HepG2 (cell line): ENCODE measurements at regions not wholly inside any gene's neighbourhood (a gene's known extent, or its start where the extent isn't known, plus 50 kb on each side); places are given as distances from the start of the nearest gene placed in this dataset.

Experiments
- ATAC-seq: fragments of 200-7000 bp; cut with Tn5 transposase; 3 replicates; pipeline ENCODE4 v1.9.1; 2020; ENCODE audit warnings: mild to moderate bottlenecking, moderate library complexity
- BruUV-seq: library from RNA; stranded (reverse); fragments of 400-500 nt; replicated peaks from 2 replicates; lab custom pipeline; 2021; lab: Mats Ljungman, UMichigan
- CTCF ChIA-PET: fragments of 300-600 bp; formaldehyde crosslinking; extraction: SDS; loops from one replicate; lab custom pipeline; 2021; ENCODE audit warnings: low total read pairs, inconsistent platforms, low intra/inter-chr PET ratio; lab: Yijun Ruan, JAX
- POLR2A ChIA-PET: fragments of 350-600 bp; sonication (Branson Sonifier 250); formaldehyde crosslinking; loops from one replicate; lab custom pipeline; 2020; ENCODE audit warnings: antibody characterized with exemption, inconsistent platforms; lab: Yijun Ruan, JAX
- DNase-seq: peaks from one replicate; pipeline ENCODE4 v3.0.0-alpha.2; 2015; ENCODE audit warnings: low spot score
- FAIRE-seq: peaks from 3 replicates; lab custom pipeline; 2011; peaks lifted over from hg19 to GRCh38; lab: Jason Lieb, UNC
- H2AFZ ChIP-seq: one replicate; pipeline ENCODE4 v1.6.1; 2011; ENCODE audit warnings: low read length, inconsistent platforms
- H3K27ac ChIP-seq: fragments of 300-600 bp; 3 replicates; pipeline ENCODE4 v1.8.0; 2011; ENCODE audit warnings: mixed run types, mild to moderate bottlenecking, mixed read lengths, low read length, inconsistent platforms; ENCODE audit not compliant: insufficient read depth; ENCODE audit errors: extremely low read length
- H3K27me3 ChIP-seq, 2 experiments: fragments of 200-600 bp in 1 of 2; 2 replicates in 1 of 2; 3 replicates in 1 of 2; pipeline versions ENCODE4 v1.6.0 to v1.8.0; 2011; ENCODE audit warnings: low read length in 2 of 2, mild to moderate bottlenecking in 2 of 2, moderate library complexity in 2 of 2, inconsistent platforms in 1 of 2; ENCODE audit not compliant: insufficient read depth in 2 of 2, control insufficient read depth in 1 of 2
- H3K36me3 ChIP-seq, 2 experiments: fragments of 200-600 bp in 1 of 2; replicated peaks in 1 of 2; 2 replicates in 1 of 2; 3 replicates in 1 of 2; pipeline versions ENCODE4 v1.5.1 to v1.8.0; 2011; ENCODE audit warnings: low read length in 2 of 2, inconsistent platforms in 1 of 2; ENCODE audit not compliant: insufficient read depth in 2 of 2, control insufficient read depth in 1 of 2
- H3K4me1 ChIP-seq: 2 replicates; pipeline ENCODE4 v1.5.1; 2012; ENCODE audit warnings: low read length, inconsistent platforms; ENCODE audit not compliant: insufficient read depth
- H3K4me2 ChIP-seq: 2 replicates; pipeline ENCODE4 v1.6.0; 2011; ENCODE audit warnings: low read depth, low read length, inconsistent platforms
- H3K4me3 ChIP-seq, 3 experiments: fragments of 200-600 bp in 1 of 3; sonication (generic), shearing (Covaris generic) in 1 of 3; replicated peaks in 1 of 3; 2 replicates each; pipeline ENCODE4 v1.5.1; 2011 to 2016; ENCODE audit warnings: low read length in 3 of 3, inconsistent platforms in 2 of 3, low read depth in 2 of 3, mild to moderate bottlenecking in 2 of 3, control low read depth in 1 of 3, mixed read lengths in 1 of 3; ENCODE audit not compliant: insufficient read depth in 1 of 3
- H3K79me2 ChIP-seq: one replicate; pipeline ENCODE4 v1.6.1; 2011; ENCODE audit warnings: low read length, inconsistent platforms; ENCODE audit not compliant: insufficient read depth
- H3K9ac ChIP-seq: 2 replicates; pipeline ENCODE4 v1.6.0; 2011; ENCODE audit warnings: mild to moderate bottlenecking, low read depth, low read length, inconsistent platforms; ENCODE audit not compliant: insufficient read depth
- H3K9me3 ChIP-seq: 2 replicates; pipeline ENCODE4 v1.5.1; 2012; ENCODE audit warnings: mild to moderate bottlenecking, low read length
- H4K20me1 ChIP-seq: 2 replicates; pipeline ENCODE4 v1.6.0; 2011; ENCODE audit warnings: inconsistent platforms, mild to moderate bottlenecking, low read length, moderate library complexity; ENCODE audit not compliant: insufficient read depth
- CENPT ChIP-seq: sonication (generic); formaldehyde crosslinking; IDR thresholded peaks from 2 replicates; pipeline ENCODE4 v1.8.0; 2022; ENCODE audit warnings: low read depth, mild to moderate bottlenecking, moderate library complexity, missing genetic modification reagents
- EHMT2 ChIP-seq: fragments of 200-600 bp; sonication (generic); IDR thresholded peaks from 2 replicates; pipeline ENCODE4 v1.7.0; 2017; ENCODE audit warnings: antibody characterized with exemption, low read depth, low read length, borderline replicate concordance
- HNRNPLL ChIP-seq: fragments of 200-400 bp; formaldehyde crosslinking; IDR thresholded peaks from 2 replicates; pipeline ENCODE4 v1.6.1; 2017; ENCODE audit warnings: mild to moderate bottlenecking, low read depth, low read length; ENCODE audit not compliant: poor library complexity, severe bottlenecking
- MBNL3 ChIP-seq: fragments of 250-450 bp; sonication (Bioruptor Pico); conservative IDR thresholded peaks from 2 replicates; pipeline ENCODE4 v1.8.0; 2022; ENCODE audit warnings: mild to moderate bottlenecking, inconsistent platforms
- MXD3 ChIP-seq: IDR thresholded peaks from 2 replicates; pipeline ENCODE4 v1.6.1; 2016; ENCODE audit warnings: mild to moderate bottlenecking, missing biosample characterization, missing genetic modification reagents
- ZNF256 ChIP-seq: sonication (generic); formaldehyde crosslinking; conservative IDR thresholded peaks from 2 replicates; pipeline ENCODE4 v1.4.0; 2020; ENCODE audit warnings: missing genetic modification reagents
- ZNF550 ChIP-seq: sonication (generic); formaldehyde crosslinking; IDR thresholded peaks from 2 replicates; pipeline ENCODE4 v1.4.0; 2020; ENCODE audit warnings: mild to moderate bottlenecking, missing genetic modification reagents, borderline replicate concordance
- ZNF747 ChIP-seq: sonication (generic); formaldehyde crosslinking; IDR thresholded peaks from 2 replicates; pipeline ENCODE4 v1.8.1; 2023; ENCODE audit warnings: missing genetic modification reagents, mild to moderate bottlenecking, borderline replicate concordance
- ZNF83 ChIP-seq: sonication (generic); formaldehyde crosslinking; IDR thresholded peaks from 2 replicates; pipeline ENCODE4 v1.4.0; 2020; ENCODE audit warnings: missing genetic modification reagents, mild to moderate bottlenecking, borderline replicate concordance
- WGBS: methylation state at CpG from one replicate; pipeline ENCODE4 v1.1.6; 2017; ENCODE audit warnings: low lambda C conversion rate; 5-methylcytosine and 5-hydroxymethylcytosine counted together
- in situ Hi-C: cut with HindIII; loops from 2 replicates; pipeline ENCODE4 v1.10.0; 2017; ENCODE audit warnings: low pct_unique_long_range_greater_than_20kb; ENCODE audit not compliant: extremely low pct_ligation_motif_present
- intact Hi-C: fragments of 100-400 bp; cut with micrococcal nuclease; formaldehyde crosslinking; loops from one replicate; pipeline ENCODE4 v1.10.0; 2022; ENCODE audit not compliant: unreplicated experiment
- TF ChIP-seq, protein P1 (sequence below), 2 experiments: sonication (generic) in 1 of 2; formaldehyde crosslinking in 1 of 2; IDR thresholded peaks; 2 replicates each; pipeline versions ENCODE4 v1.5.1 to v1.6.1; 2011 to 2020; ENCODE audit warnings: borderline replicate concordance in 1 of 2, low read depth in 1 of 2, low read length in 1 of 2, mild to moderate bottlenecking in 1 of 2, missing genetic modification reagents in 1 of 2, moderate library complexity in 1 of 2
- TF ChIP-seq, protein P2 (sequence below): sonication (generic); formaldehyde crosslinking; IDR thresholded peaks from 2 replicates; pipeline ENCODE4 v1.4.0; 2020; ENCODE audit warnings: mild to moderate bottlenecking, low read depth, missing genetic modification reagents
- TF ChIP-seq, protein P3 (sequence below): sonication (generic); formaldehyde crosslinking; IDR thresholded peaks from 2 replicates; pipeline ENCODE4 v1.5.1; 2020; ENCODE audit warnings: mild to moderate bottlenecking, missing genetic modification reagents, borderline replicate concordance
- TF ChIP-seq, protein P4 (sequence below): IDR thresholded peaks from 2 replicates; pipeline ENCODE4 v1.6.1; 2012; ENCODE audit warnings: low read depth, low read length, improper control_type of control experiment

- ChIA-PET POLR2A (no interaction called here), CTCF (no interaction called here)
- H3K4me1 ChIP-seq = peaks cover 9% of the 10 kb centered on the region; the same call in 1 of the 2 replicates
- H3K79me2 ChIP-seq = no peaks in the 10 kb centered on the region
- intact Hi-C loops = no loop called here
- no peaks in the 10 kb centered on the region for H3K36me3 ChIP-seq
- no peak overlapping the region for H3K9ac ChIP-seq
- no peak for DNase-seq
- H3K4me3 ChIP-seq = no peak overlapping the region
- ATAC-seq = no peak
- FAIRE-seq = no peak
- H3K9me3 ChIP-seq = no peaks in the 10 kb centered on the region
- no peak overlapping the region for H3K27ac ChIP-seq
- H2AFZ ChIP-seq = no peak overlapping the region
- H3K4me2 ChIP-seq = no peak overlapping the region
- no peaks in the 10 kb centered on the region for H3K27me3 ChIP-seq
- H4K20me1 ChIP-seq = no peaks in the 10 kb centered on the region
- BruUV-seq = no TSS peak
- in situ Hi-C loops = no loop called here
- 0% methylated on average over 1 of the region's 1 CpG for WGBS
- TF ChIP-seq MBNL3 (CRISPR knock-in tag) = no peak
- no peak for TF ChIP-seq ZNF83 (CRISPR knock-in tag)
- TF ChIP-seq ZNF747 (CRISPR knock-in tag) = no peak
- TF ChIP-seq ZNF256 (CRISPR knock-in tag) = no peak
- TF ChIP-seq, protein P1, sequence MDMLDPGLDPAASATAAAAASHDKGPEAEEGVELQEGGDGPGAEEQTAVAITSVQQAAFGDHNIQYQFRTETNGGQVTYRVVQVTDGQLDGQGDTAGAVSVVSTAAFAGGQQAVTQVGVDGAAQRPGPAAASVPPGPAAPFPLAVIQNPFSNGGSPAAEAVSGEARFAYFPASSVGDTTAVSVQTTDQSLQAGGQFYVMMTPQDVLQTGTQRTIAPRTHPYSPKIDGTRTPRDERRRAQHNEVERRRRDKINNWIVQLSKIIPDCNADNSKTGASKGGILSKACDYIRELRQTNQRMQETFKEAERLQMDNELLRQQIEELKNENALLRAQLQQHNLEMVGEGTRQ (IDR thresholded peaks at IDR 0.05; ENCODE audit: low read depth, low read length) = no peak
- TF ChIP-seq, protein P1 (CRISPR knock-in tag; IDR thresholded peaks at IDR 0.05; ENCODE audit: borderline replicate concordance) = no peak
- no peak for TF ChIP-seq EHMT2
- TF ChIP-seq, protein P2, sequence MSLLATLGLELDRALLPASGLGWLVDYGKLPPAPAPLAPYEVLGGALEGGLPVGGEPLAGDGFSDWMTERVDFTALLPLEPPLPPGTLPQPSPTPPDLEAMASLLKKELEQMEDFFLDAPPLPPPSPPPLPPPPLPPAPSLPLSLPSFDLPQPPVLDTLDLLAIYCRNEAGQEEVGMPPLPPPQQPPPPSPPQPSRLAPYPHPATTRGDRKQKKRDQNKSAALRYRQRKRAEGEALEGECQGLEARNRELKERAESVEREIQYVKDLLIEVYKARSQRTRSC (CRISPR knock-in tag) = no peak
- TF ChIP-seq, protein P3, sequence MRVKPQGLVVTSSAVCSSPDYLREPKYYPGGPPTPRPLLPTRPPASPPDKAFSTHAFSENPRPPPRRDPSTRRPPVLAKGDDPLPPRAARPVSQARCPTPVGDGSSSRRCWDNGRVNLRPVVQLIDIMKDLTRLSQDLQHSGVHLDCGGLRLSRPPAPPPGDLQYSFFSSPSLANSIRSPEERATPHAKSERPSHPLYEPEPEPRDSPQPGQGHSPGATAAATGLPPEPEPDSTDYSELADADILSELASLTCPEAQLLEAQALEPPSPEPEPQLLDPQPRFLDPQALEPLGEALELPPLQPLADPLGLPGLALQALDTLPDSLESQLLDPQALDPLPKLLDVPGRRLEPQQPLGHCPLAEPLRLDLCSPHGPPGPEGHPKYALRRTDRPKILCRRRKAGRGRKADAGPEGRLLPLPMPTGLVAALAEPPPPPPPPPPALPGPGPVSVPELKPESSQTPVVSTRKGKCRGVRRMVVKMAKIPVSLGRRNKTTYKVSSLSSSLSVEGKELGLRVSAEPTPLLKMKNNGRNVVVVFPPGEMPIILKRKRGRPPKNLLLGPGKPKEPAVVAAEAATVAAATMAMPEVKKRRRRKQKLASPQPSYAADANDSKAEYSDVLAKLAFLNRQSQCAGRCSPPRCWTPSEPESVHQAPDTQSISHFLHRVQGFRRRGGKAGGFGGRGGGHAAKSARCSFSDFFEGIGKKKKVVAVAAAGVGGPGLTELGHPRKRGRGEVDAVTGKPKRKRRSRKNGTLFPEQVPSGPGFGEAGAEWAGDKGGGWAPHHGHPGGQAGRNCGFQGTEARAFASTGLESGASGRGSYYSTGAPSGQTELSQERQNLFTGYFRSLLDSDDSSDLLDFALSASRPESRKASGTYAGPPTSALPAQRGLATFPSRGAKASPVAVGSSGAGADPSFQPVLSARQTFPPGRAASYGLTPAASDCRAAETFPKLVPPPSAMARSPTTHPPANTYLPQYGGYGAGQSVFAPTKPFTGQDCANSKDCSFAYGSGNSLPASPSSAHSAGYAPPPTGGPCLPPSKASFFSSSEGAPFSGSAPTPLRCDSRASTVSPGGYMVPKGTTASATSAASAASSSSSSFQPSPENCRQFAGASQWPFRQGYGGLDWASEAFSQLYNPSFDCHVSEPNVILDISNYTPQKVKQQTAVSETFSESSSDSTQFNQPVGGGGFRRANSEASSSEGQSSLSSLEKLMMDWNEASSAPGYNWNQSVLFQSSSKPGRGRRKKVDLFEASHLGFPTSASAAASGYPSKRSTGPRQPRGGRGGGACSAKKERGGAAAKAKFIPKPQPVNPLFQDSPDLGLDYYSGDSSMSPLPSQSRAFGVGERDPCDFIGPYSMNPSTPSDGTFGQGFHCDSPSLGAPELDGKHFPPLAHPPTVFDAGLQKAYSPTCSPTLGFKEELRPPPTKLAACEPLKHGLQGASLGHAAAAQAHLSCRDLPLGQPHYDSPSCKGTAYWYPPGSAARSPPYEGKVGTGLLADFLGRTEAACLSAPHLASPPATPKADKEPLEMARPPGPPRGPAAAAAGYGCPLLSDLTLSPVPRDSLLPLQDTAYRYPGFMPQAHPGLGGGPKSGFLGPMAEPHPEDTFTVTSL (CRISPR knock-in tag) = no peak
- TF ChIP-seq, protein P4, sequence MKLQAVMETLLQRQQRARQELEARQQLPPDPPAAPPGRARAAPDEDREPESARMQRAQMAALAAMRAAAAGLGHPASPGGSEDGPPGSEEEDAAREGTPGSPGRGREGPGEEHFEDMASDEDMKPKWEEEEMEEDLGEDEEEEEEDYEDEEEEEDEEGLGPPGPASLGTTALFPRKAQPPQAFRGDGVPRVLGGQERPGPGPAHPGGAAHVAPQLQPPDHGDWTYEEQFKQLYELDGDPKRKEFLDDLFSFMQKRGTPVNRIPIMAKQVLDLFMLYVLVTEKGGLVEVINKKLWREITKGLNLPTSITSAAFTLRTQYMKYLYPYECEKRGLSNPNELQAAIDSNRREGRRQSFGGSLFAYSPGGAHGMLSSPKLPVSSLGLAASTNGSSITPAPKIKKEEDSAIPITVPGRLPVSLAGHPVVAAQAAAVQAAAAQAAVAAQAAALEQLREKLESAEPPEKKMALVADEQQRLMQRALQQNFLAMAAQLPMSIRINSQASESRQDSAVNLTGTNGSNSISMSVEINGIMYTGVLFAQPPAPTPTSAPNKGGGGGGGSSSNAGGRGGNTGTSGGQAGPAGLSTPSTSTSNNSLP = no peak
- no peak for TF ChIP-seq HNRNPLL
- TF ChIP-seq ZNF550 (CRISPR knock-in tag) = no peak
- no peak for TF ChIP-seq MXD3 (CRISPR knock-in tag)
- no peak for TF ChIP-seq CENPT (CRISPR knock-in tag)
Observed at GRCh38 chr9:107070586-107070985, 207.6 kb downstream of the ZNF462 start.
